GM19035 (cell line): ENCODE measurements at regions not wholly inside any gene's neighbourhood (a gene's known extent, or its start where the extent isn't known, plus 50 kb on each side); places are given as distances from the start of the nearest gene placed in this dataset.

Source experiments
- ATAC-seq: cut with Tn5 transposase; IDR thresholded peaks from one replicate; pipeline ENCODE4 v1.9.1; 2021; ENCODE audit not compliant: unreplicated experiment

GRCh38 chr18:24928301-24928878 is 423.6 kb downstream of the ZNF521 start:
- no peak for ATAC-seq

- ATAC-seq = no peak
Observed at GRCh38 chr18:24930478-24930877, 421.5 kb downstream of the ZNF521 start.

DNA sequence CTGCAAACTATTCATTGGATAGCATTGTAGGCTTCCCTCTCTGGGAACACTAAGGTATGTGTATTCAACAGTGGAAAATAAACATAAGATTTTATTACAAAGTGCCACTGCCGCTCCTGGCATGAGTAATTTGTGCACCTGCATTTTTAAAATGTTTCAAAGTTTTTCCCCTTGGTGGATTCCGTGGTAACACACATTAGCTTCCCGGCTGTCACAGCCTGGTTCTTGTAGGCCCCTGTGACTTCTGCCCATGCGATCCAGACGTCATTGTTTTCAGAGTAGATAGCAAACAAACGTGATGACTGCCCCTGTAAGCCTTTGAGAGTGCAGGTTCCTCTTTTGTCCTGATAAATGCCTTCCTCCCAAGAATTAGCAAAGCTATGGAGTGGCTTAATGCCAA is 421.0 kb downstream of the ZNF521 start:
- no peak for ATAC-seq

DNA sequence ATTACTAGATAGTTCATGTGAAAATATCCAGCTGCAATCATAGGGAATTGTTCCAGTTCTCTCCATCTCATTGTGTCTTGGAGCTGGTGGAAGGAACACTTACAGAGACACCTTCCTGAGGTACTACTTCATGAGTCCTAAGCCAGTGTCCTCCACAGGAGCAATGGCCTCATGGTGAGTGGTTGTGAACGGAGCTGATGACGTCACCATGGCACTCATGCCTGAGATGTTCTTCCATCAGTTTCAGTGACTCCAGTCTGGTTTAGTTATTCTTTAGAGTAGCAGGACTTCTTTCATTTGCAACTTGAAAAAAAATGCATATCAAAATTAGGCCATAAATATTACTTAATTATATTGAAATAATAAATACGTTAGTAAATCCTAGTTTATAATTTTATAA is 418.6 kb downstream of the ZNF521 start:
- no peak for ATAC-seq

DNA sequence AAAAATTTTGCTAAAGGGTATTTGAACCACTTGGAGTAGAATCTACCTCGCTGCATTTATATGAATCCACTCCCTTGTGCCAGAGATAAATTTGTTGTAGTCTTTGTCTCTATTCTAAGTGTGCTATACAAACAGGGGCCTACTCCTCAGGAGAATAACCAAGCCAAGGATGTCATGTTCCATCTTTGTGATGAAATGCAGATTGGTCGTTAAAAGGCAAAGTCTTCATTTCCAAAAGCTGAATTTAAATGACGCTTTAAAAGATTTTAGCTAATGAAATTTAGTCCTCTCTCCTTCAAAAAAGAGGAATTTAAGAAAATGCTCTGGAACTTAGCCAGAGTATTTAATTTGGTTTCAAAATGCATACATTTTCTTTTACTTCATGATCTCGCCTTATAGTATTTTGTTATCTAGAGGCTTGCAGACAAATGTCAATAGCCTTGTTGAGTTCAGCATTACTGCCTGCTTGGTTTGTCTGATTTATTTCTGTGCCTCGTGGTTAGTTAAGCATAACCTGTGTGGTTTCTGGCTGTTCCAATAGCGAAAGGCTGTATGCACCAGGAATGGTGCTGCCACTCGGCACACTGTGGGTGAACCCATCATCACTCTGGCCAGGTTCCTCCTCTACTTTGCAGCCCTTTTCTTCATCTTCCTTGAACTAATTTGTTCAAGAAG is 417.6 kb downstream of the ZNF521 start:
- ATAC-seq = no peak

DNA sequence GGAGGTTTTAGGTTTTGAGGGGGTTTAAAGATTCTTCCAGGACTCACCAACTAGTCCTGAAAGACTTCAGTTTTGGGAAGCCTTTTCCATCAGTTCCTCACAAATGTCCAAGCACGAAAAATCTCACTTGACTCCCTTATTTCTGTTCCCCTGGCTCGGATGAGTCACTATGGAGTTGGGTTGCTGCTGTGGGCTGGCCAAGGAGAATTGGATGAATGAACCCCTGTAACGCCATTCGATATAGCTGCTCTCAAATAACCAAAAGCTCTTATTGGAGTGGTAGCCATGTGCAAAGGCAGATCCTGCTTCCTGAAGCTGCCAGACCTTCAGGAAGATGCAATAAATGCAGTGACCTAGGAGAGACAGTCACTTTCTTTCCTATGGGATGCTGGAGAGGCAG is 417.0 kb downstream of the ZNF521 start:
- no peak for ATAC-seq

DNA sequence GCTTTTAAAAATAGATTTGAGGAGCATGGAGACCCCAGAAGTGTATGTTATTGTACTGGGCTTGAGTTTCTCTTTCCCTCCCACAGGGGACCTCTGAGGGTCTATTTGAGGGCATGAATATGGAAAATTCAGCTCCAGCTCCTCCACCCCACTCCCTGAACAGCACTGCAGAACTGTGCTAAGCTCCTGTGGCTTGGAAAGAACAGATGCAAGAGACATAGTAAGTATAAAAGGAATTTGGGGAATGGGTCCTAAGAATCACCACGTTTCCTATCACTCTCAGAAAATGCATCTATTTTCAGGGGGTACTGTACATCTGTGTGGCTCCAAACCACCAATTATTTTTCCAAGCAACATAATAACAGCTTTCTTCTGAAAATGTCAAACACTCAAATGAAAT is 416.1 kb downstream of the ZNF521 start:
- no peak for ATAC-seq

- ATAC-seq = no peak
Observed at GRCh38 chr18:24936691-24937090, 415.3 kb downstream of the ZNF521 start.

GRCh38 chr18:24937639-24938275 is 414.2 kb downstream of the ZNF521 start:
- ATAC-seq = no peak

DNA sequence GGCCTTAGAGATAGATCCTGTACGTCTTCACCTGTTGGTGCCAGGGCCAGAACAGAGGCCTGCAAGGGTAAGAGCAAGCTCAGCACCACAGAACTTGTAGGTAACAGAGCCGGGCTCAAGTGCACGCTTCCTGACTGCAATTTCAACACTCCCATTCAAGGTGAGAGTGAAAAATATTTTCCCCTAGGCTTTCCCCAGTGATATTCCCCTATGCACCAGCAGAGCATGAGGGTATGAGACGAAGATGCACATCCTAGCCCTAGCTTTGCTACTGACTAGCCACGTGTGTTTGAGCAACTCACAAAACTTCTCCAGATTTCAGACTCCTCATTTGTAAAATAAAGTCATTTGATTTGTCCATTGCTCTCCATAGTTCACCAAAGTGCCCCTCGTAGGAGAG is 411.6 kb downstream of the ZNF521 start:
- no peak for ATAC-seq

DNA sequence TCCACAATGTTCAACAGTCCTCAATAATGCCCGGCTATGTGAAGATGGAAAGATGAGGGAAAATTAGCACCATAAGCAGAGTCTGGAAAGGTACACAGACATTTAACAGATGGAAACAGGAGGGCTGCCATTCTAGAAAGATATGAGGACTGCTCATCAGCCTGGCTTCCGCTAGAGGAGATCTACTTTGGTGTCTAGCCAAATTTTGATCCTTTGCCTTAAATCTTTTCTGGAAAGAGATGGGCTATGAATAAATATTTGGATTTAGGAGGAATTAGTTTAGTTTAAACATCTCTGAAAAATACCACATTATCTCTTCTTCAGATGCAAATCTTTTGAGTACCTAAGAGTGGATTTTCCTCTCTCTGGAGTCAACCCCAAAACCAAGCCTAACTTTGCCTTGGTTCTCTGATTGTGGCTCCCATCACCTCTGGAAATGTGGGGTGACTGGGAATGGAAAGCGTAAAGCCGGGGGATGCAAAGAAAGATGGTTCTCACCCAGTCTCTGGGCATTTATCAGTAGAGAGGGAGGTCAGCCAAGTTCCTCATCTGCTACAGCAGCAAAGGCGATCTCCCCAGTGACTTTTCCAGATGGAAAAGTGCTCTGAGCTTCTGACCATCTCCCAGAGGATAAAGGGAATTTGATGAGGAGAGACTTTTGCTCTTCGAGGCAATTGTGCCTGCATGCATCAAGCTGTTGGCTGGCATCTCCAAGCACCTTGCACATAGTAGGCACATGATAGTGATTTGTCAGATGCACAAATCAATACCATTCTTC is 410.6 kb downstream of the ZNF521 start:
- ATAC-seq = no peak

- no peak for ATAC-seq
Observed at GRCh38 chr18:24942144-24942543, 409.8 kb downstream of the ZNF521 start.

DNA sequence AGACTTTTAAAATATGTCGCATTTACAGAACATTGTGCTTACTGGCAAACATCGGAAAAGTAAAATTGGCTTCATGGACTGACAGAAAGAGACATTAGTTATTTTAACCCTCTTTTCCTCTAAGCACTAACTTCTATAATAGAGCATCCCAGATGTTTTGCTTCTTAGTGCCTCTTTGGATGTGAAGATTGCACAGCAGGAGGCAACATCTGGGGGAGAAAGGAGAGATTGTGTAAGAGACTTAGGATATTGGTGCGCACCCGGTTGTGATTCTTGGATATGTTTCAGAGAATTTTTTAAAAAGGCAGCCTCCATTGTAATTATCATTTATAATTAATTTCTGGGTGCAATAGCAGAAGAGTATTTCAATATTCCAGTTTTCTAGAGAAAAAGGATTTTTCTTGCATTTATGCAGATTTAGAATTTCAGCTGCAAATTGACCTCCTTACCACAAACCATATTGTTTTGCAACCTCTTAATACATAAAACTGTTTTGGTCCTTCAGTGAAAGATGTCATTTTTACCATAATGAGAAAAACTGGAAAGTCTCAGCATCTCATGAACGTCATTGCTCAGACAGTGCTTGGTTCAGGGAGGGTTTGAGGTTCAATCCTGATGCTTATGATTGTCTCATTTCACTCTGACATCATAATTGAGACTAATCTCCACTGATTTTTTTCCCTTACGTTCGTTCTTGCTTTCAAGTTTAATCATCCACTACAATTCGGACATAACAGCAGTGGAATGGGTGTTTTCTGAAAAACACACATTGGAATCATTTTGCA is 404.3 kb downstream of the ZNF521 start:
- no peak for ATAC-seq

GRCh38 chr18:24949908-24950307 is 402.1 kb downstream of the ZNF521 start:
- ATAC-seq = no peak

- no peak for ATAC-seq
Observed at GRCh38 chr18:24954341-24954740, 397.6 kb downstream of the ZNF521 start.

DNA sequence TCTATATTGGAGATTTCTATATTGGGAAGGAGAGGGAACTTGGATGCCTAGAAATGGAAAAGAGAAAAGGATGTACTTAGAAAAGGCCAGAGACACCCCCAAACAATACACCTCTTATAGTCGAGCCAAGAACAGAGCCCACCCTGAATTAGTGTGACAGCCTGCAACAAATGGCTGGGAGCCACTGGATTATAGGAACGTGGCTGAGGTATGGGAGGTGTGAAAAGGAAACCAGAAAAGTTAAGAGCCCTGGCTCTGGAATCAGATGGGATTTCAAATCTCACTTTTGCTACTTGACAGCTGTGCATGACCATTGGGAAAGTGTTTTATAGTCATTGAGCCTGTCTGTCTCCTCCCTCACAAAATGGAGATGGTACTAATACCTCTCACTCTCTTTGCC is 394.0 kb downstream of the ZNF521 start:
- no peak for ATAC-seq

DNA sequence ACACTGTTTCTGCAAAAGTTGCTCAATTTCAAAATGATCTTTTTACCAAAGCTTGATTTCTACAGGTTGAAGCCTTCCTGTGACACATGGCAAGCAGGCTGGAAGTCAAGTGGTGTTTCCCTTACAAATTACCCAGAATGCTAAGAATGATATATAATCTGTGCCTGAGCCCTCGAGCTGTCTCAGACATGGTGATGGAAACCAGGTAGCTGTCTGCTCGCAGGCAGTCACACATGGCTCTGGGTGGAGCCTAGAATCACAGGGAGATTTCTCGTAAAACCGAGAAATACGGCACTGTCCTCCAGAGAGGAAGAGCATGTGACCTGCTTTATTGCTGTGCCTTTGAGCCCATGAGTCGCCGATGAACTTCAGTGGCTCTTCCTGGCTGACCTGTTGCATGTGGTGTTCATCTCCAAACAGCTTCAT is 392.9 kb downstream of the ZNF521 start:
- no peak for ATAC-seq

GRCh38 chr18:24964216-24964615 is 387.8 kb downstream of the ZNF521 start:
- ATAC-seq = peak; percentile 96

- no peak for ATAC-seq
Observed at GRCh38 chr18:24968238-24968775, 383.7 kb downstream of the ZNF521 start.

DNA sequence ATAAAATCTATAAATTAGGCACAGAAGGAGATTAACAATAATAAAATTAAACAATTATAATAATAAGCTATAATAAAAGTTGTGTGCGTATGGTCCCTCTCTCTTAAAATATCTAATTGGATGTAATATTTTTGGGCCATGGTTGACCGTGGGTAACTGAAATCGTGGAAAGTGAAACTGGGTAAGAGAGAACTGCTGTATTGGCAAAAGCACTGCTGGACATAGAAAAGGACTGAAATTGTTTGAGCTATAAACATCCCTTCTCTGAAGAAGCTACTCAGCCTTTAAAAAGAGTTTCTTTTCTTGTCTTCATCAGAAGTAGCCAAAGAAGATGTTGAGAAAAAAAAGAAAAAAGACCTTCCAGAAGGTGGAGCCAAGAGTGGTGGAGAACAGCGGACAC is 379.4 kb downstream of the ZNF521 start:
- no peak for ATAC-seq

DNA sequence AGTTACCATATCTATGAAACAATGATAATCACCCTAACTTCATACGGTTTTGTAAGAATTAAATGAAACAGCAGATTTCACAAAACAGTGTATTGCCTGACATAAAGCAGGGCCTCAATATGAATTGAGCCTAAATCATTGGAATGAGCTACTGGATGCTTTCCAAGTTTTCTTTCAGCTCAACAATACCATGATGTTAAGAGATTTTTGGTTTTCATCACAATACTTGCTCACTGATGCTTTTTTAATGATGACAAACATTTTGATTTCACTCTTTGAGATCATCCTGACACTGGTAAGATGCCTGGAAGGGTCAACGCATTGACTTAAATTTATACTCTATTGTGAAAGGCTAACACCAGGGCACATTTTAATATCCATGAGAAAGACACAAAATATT is 377.5 kb downstream of the ZNF521 start:
- ATAC-seq = no peak
